GM12872 (cell line): ENCODE measurements at regions not wholly inside any gene's neighbourhood (a gene's known extent, or its start where the extent isn't known, plus 50 kb on each side); places are given as distances from the start of the nearest gene placed in this dataset.

Source experiments
- TF ChIP-seq, protein P1 (sequence below): IDR thresholded peaks from 3 replicates; pipeline ENCODE4 v1.5.1; 2011; ENCODE audit warnings: low read depth, mild to moderate bottlenecking, low read length, moderate library complexity; ENCODE audit not compliant: insufficient read depth

DNA sequence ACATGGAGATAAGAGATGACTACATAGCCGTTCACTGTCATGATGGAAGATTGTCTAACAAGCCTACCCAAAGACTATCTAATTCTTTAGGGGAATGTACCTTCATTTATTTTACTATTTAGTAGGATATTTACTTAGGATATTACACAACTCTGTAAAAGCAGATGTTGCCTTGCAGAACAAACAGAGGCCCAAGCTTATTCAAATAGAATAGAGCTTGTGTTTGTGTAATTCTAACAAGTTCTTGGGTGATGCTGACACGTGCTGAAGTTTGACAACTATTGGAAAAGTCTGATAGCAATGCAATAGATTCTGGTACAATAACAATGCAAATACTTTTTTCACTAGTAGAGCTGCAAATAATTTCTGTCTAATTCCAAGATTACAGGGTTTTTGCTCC lies 447.6 kb downstream of the TOX3 start:
- TF ChIP-seq, protein P1, sequence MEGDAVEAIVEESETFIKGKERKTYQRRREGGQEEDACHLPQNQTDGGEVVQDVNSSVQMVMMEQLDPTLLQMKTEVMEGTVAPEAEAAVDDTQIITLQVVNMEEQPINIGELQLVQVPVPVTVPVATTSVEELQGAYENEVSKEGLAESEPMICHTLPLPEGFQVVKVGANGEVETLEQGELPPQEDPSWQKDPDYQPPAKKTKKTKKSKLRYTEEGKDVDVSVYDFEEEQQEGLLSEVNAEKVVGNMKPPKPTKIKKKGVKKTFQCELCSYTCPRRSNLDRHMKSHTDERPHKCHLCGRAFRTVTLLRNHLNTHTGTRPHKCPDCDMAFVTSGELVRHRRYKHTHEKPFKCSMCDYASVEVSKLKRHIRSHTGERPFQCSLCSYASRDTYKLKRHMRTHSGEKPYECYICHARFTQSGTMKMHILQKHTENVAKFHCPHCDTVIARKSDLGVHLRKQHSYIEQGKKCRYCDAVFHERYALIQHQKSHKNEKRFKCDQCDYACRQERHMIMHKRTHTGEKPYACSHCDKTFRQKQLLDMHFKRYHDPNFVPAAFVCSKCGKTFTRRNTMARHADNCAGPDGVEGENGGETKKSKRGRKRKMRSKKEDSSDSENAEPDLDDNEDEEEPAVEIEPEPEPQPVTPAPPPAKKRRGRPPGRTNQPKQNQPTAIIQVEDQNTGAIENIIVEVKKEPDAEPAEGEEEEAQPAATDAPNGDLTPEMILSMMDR, result no peak

DNA sequence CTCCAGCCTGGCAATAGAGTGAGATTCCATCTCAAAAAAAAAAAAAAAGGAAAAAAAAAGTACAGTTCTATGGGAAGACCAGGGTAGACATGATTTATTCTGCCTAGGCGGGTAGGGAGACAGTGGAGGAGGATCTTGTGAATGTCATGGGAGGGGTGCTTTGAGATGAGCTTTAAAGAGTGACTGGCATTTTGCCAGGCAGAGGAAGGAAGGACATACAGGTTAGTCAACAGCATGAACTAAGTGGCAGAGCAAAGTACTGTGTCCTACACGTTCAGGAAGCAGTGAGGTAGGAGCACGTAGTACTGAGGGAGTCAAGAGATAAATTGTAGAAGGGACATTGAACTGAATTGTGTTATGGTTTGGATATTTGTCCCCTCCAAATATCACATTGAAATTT lies 451.5 kb downstream of the TOX3 start:
- TF ChIP-seq, protein P1, result no peak

DNA sequence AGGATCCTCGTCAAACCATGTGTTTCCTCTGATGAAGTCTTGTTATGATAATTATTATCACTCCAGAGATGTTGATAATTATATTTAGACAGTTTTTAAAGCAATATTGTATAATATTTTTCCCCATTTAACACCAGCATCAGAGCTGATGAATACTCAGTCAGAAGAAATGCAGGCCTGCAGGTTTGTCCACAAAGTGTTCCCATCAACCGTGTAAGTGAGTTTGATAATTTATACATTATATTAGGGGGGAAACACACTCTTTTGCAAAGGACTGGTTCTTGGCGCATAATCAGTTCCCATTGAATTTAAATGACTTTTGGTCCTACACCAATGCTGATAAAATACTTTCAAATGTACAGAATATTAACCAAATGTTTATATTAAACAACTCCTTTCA lies 454.8 kb downstream of the TOX3 start:
- TF ChIP-seq, protein P1, result no peak

DNA sequence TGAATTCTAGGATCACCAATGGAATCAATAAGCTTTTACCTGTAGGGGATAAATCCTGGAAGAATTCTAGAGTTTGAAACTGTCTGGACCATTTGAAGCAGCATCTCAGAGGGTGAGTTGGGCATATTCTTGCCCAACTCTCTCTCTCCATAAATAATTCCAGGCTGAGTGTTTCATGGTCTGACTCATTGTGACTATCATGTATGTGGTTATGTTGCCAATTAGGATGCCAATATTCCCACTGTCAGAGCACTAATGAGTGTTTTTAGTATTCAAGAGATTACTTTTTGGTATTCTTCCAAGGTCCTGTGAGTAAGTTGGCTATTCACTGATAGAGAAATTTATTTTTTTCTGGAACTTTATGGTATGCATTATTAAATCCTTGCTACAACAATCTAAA lies 456.9 kb downstream of the TOX3 start:
- TF ChIP-seq, protein P1, result no peak

DNA sequence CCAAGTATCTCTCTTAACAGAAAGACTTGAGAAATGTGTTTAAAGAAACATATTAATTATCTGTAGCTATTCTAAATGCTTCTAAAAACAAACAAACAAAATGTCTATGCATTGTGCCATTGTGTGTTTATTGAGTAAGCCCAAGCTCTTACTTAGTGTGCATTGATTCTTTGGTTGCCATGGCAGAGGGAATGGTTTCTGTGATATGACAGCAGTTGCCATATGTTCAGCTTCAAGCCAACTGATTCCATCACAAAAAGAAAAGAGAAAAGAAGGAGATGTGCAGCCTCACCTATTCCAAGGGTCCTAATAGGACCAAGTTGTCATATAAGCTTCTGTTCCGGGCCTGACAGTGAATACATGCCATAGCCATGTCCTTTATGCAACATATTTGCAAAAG lies 457.5 kb downstream of the TOX3 start:
- TF ChIP-seq, protein P1, result no peak

DNA sequence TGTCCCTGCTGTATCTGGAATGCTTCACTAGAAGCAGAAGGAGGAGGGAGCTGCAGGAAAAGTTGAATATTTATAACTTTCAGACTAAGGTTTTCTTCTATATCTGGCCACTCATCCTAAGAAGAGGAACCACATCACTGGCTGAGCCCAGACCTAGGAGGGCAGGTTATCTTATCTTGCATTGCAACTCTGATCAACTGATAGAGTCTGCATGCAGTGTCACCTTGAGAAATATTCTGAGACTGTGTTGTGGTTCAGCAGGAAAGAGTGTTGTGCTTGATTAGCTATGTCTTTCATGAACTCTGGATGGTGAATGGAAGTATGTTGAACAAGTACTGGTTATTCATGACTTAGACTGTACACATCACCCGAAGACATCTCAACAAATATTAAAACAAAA lies 460.0 kb downstream of the TOX3 start:
- TF ChIP-seq, protein P1, result no peak

DNA sequence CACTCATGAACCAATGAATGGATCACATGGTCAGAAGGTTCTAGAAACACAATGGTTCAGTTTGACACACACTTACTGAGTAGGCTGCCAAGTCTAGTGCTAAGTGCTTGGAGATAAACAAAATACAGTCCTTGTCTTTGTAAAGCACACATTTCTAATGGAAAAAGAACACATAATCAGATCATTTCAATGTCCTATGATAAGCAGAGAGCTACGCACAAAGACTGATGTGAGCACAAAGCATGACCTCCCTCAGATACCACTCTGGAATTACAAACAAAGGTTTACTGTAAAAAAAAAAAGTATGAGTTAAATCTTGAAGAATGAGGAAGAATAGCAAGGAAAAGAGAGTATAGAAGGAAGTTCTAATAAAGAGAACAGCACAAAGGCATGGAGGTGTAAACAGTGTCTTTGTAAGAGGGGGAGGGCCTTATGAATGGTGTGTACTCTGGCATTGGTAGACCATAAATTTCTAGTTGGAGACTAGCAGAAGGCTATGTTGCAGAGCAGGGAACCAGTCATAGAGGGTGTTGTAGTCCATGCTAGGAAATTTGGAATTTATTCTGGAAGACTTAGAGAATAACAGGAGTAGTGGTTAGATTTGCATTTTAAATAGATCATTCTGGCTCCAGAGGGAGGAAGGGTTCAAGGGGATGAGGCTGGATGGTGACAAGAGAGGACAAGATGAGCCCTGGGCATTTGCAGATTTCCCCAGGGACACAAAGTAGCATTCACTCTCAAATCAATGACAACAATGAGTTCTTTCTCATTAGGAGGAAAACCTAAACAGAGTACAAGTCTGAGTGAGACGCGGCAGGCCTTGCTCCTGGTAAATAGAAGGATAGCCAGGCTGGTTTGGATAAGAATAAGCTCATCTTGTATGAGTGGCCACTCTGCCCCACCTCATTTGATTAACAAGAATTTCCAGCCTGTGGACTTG lies 468.0 kb downstream of the TOX3 start:
- TF ChIP-seq, protein P1, result no peak
